ENCODE measurements at regions not wholly inside any gene's neighbourhood (a gene's known extent, or its start where the extent isn't known, plus 50 kb on each side); places are given as distances from the start of the nearest gene placed in this dataset.

DNA sequence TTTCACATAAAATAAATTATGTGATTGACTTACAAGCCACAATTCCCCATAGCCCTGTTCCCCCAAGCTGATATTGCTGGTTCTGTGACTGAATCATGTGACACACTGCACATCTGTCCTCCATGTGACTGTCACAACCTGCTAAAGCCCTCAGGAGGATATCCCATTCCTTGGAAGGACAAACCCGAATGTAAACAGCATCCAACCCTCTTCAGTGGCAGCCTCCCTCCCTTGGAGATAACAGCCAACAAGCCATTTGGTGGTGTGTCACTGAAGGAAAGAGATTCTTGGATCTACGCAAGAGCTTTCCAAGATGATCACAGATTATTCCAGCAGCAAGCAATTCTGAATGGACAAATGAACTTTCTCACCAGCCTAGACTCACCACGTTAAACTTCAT is 153.9 kb upstream of the TIAM1 start:
- DNase-seq = no peak

GRCh38 chr21:31493350-31493880 is 149.4 kb upstream of the TIAM1 start:
- no peak for DNase-seq

GRCh38 chr21:31491617-31492016 is 147.6 kb upstream of the TIAM1 start:
- no peak for DNase-seq

- no peak for DNase-seq
Measured at GRCh38 chr21:31490443-31490842, 146.4 kb upstream of the TIAM1 start.

GRCh38 chr21:31489726-31490125 is 145.7 kb upstream of the TIAM1 start:
- DNase-seq = no peak

GRCh38 chr21:31489014-31489413 is 145.0 kb upstream of the TIAM1 start:
- DNase-seq = no peak

GRCh38 chr21:31484219-31484618 is 140.2 kb upstream of the TIAM1 start:
- DNase-seq = no peak

GRCh38 chr21:31483146-31483545 is 139.1 kb upstream of the TIAM1 start:
- DNase-seq = no peak

DNA sequence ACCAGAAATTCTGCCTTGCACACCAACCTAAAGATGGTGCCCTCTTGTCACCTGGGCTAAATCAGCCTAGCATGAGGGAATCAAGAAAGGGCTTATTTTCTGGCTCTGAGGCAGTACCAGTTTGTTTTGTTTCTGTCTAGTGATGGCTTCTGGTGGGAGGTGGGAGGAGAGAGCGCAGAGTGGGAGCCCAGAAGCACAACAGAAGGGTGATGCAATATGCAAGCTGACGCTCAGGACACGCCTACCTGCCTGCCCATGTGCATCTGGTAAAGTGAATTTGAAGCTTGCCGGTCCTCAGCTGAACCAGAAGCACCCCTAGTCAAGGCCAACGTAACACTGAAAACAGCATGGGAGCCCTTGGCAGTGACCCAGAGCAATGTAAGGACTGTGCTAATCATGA is 138.4 kb upstream of the TIAM1 start:
- no peak for DNase-seq

DNA sequence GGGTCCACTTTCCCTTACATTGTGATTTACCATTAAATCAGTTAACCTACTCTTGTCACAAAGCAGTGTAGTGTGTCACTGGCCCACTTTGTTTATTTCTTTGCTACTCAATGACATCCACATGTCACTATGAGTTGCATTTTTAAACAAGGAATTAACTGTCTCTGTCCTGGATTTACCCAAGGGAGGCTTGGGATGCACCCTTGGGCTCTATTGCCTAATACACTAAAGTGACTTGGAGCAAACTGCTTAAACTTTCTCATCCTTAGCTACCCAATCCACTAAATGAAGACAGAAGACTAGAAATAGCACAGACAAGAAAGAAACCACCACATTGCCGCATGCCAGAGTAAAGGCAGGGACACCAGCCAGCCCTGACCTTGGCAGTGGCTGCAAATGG is 136.2 kb upstream of the TIAM1 start:
- DNase-seq = no peak

GRCh38 chr21:31479714-31480113 is 135.7 kb upstream of the TIAM1 start:
- no peak for DNase-seq

GRCh38 chr21:31479222-31479621 is 135.2 kb upstream of the TIAM1 start:
- DNase-seq = no peak

- DNase-seq = no peak
Measured at GRCh38 chr21:31476263-31477022, 132.4 kb upstream of the TIAM1 start.

DNA sequence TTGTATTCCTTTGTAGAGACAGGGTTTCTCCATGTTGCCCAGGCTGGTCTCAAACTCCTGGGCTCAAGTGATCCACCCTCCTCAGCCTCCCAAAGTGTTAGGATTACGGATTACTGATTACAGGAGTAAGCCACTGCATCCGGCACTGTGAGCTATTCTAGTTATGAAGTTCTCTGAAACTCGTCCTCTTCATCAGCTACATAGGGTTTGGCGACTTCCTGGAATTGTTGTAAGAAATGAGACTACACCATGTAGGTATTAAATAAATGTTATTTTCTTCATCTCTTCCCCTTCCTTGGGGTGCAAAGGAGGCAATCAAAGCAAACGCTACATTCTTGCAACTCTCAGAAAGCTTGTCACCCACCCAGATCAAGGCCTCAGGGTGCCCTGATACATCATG is 131.2 kb upstream of the TIAM1 start:
- DNase-seq = no peak

GRCh38 chr21:31473685-31474345 is 129.8 kb upstream of the TIAM1 start:
- no peak for DNase-seq

DNA sequence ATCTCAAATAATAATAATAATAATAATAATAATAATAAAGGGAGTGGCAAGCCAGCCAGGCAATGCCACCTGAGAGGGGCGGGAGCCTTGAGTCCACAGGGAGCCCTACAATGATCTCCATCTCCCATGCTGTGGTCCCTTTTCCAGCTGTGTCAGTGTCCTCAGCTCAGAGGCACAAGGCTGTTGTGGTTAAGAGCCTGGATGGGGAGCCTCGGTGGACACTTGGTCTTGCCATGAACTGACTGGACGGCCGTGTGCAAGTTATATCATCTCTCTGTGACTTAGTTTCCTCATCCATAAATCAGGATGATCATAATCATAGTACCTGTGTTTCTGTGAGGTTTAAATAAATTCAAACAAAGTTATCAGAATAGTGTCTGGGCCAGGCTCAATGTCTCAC is 127.8 kb upstream of the TIAM1 start:
- DNase-seq = no peak

DNA sequence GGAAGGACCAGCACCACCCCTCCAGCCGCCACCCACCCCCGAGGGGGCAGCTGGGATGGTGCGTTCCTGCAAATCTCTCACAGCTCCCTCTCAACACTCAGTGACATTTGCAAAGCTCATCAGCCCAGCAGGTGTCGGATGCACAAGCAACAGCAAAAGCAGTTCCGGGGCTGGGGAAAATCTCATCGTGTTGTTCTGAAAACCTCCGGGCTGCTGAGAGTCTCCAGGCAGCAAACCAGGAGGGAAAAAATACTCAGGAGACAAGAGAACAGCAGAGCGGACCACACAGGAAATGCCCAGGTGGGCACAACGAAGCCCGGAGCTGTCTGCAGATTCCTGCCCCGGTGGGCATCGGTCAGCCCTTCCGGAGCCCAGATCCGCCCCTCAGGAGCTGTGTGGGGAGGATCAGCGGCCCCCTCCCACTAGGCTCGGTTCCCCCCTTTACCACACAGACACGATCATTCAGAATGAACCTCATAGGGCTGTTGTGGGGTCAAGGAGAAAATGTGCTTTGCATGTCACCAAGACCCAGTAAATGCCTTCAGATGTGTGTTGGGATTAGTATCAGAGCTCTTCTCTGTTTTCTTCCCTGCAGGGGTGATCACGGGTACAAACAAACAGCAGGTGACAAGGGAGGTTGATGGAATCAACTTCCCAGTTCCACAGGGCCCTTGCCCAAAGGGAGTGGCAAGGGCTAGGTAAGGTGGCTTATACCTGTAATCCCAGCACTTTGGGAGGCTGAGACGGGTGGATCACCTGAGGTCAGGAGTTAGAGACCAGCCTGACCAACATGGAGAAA is 127.0 kb upstream of the TIAM1 start:
- DNase-seq = no peak

- no peak for DNase-seq
Measured at GRCh38 chr21:31460980-31461379, 116.9 kb upstream of the TIAM1 start.

DNA sequence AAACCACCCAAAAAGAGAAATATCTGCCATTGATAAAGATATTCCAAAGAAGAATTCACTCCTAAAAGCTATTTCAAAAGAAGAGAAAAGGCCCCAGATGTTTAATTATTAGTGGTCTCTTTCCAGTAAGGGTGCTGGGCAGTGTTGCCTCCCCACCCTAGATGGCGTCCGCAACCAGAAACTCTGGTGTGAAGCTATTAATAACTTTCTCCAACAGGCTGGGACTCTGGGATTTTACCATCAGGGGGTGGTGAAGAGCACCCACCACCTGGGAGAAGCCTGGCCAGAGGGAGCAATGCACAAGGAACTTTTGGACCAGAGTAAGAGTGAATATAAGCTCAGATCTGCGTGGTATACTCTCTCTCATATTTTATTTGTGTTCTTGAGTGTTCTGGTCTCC is 115.4 kb upstream of the TIAM1 start:
- no peak for DNase-seq

- DNase-seq = no peak
Measured at GRCh38 chr21:31457675-31458074, 113.6 kb upstream of the TIAM1 start.

DNA sequence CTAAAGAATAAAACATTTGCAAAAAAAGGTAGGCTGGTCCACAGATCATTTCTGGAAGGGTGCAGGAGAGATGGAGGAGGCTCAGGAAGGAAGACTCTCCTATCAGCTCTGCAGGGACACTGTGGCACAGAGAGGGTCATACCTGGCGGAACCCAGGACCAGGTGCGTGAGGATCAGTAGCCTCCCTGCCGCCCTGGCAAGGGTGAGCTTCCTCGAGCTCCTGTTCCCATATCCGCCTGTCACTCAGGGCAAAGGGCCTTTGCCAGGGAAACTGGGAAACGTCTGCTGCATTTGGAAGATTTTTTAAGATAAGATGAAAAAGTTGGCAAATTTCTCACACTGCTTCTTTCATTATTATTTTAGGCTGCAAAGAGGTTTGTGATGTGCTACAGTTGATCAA is 112.1 kb upstream of the TIAM1 start:
- no peak for DNase-seq

GRCh38 chr21:31455506-31455905 is 111.4 kb upstream of the TIAM1 start:
- DNase-seq = no peak

- no peak for DNase-seq
Measured at GRCh38 chr21:31450980-31451379, 106.9 kb upstream of the TIAM1 start.

All from activated T-cell treated with anti-CD3 and anti-CD28 coated beads for 4 hours (primary cell).